Astrocyte (in vitro differentiated cells and primary cell): ENCODE measurements at regions not wholly inside any gene's neighbourhood (a gene's known extent, or its start where the extent isn't known, plus 50 kb on each side); places are given as distances from the start of the nearest gene placed in this dataset.

Source experiments
- DNase-seq: peaks from one replicate; pipeline ENCODE4 v3.0.0-alpha.2; 2010; ENCODE audit warnings: low read depth
- FAIRE-seq: peaks from 2 replicates; lab custom pipeline; 2011; peaks lifted over from hg19 to GRCh38; lab: Jason Lieb, UNC
- H2AFZ ChIP-seq: 2 replicates; pipeline ENCODE4 v1.6.0; 2012; ENCODE audit warnings: low read depth, low read length, inconsistent platforms
- H3K27ac ChIP-seq: 2 replicates; pipeline ENCODE4 v1.5.1; 2011; ENCODE audit warnings: low read depth, low read length, inconsistent platforms
- H3K27me3 ChIP-seq: 2 replicates; pipeline ENCODE4 v1.6.0; 2011; ENCODE audit warnings: low read length, inconsistent platforms; ENCODE audit not compliant: insufficient read depth
- H3K36me3 ChIP-seq: 2 replicates; pipeline ENCODE4 v1.5.1; 2011; ENCODE audit warnings: low read length, inconsistent platforms; ENCODE audit not compliant: insufficient read depth
- H3K4me1 ChIP-seq: 2 replicates; pipeline ENCODE4 v1.5.1; 2011; ENCODE audit warnings: low read length, inconsistent platforms; ENCODE audit not compliant: insufficient read depth
- H3K4me2 ChIP-seq: 2 replicates; pipeline ENCODE4 v1.6.0; 2012; ENCODE audit warnings: low read length, inconsistent platforms
- H3K4me3 ChIP-seq: 2 replicates; pipeline ENCODE4 v1.5.1; 2011; ENCODE audit warnings: low read depth, mild to moderate bottlenecking, low read length, inconsistent platforms; ENCODE audit not compliant: insufficient read depth
- H3K79me2 ChIP-seq: 2 replicates; pipeline ENCODE4 v1.6.0; 2012; ENCODE audit warnings: mild to moderate bottlenecking, low read length, inconsistent platforms; ENCODE audit not compliant: insufficient read depth
- H3K9ac ChIP-seq: 2 replicates; pipeline ENCODE4 v1.6.0; 2012; ENCODE audit warnings: mild to moderate bottlenecking, low read length, inconsistent platforms
- H3K9me3 ChIP-seq: 2 replicates; pipeline ENCODE4 v1.5.1; 2012; ENCODE audit warnings: low read depth, mild to moderate bottlenecking, low read length, inconsistent platforms; ENCODE audit not compliant: insufficient read depth
- H4K20me1 ChIP-seq: 2 replicates; pipeline ENCODE4 v1.6.0; 2012; ENCODE audit warnings: low read length, inconsistent platforms; ENCODE audit not compliant: insufficient read depth
- H3K27ac Mint-ChIP-seq: one replicate; pipeline ENCODE4 v1.8.0; 2021; ENCODE audit warnings: mild to moderate bottlenecking, mixed read lengths; ENCODE audit not compliant: unreplicated experiment
- H3K27me3 Mint-ChIP-seq: one replicate; pipeline ENCODE4 v1.8.0; 2021; ENCODE audit warnings: low read depth, mixed read lengths; ENCODE audit not compliant: unreplicated experiment
- H3K36me3 Mint-ChIP-seq: one replicate; pipeline ENCODE4 v1.8.0; 2021; ENCODE audit warnings: low read depth, mixed read lengths; ENCODE audit not compliant: unreplicated experiment
- H3K4me1 Mint-ChIP-seq: one replicate; pipeline ENCODE4 v1.8.0; 2021; ENCODE audit warnings: low read depth, mixed read lengths; ENCODE audit not compliant: unreplicated experiment
- H3K4me3 Mint-ChIP-seq: one replicate; pipeline ENCODE4 v1.8.0; 2021; ENCODE audit warnings: mild to moderate bottlenecking, moderate library complexity, mixed read lengths; ENCODE audit not compliant: unreplicated experiment
- H3K9me3 Mint-ChIP-seq: one replicate; pipeline ENCODE4 v1.8.0; 2021; ENCODE audit warnings: mild to moderate bottlenecking, mixed read lengths; ENCODE audit not compliant: unreplicated experiment
- EZH2 ChIP-seq: IDR thresholded peaks from 2 replicates; pipeline ENCODE4 v1.6.1; 2012; ENCODE audit warnings: mild to moderate bottlenecking, low read length, inconsistent platforms; ENCODE audit not compliant: insufficient read depth
- TF ChIP-seq, protein P1 (sequence below): IDR thresholded peaks from 2 replicates; pipeline ENCODE4 v1.5.1; 2011; ENCODE audit warnings: low read depth, mild to moderate bottlenecking, inconsistent platforms, low read length, moderate library complexity; ENCODE audit not compliant: insufficient read depth

DNA sequence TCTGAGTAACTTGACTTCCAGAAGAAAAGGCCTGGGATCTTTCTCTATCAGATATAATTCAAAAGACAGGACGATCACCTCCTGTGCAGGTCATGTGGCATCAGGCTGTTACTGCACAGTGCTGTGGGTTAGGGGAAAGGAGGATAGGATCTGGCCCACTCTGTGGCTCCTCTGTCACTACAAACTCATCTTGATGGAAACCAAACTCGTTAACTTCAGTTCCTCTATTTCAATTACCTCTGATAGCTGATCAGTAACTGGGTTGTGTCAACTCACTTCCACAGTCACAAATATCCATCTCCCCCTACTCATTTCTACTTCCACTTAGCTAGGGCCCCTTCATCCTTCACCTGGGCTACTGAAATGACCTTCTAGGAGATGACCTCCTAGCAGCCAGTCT is 95.2 kb downstream of the RCN1 start:
- H4K20me1 ChIP-seq, result no peaks in the 10 kb centered on the region
- Mint-ChIP-seq H3K27ac (no peak overlapping the region), H3K27me3 (peaks cover 19% of the 10 kb centered on the region), H3K9me3 (peaks cover 8% of the 10 kb centered on the region), H3K36me3 (no peaks in the 10 kb centered on the region), H3K4me3 (no peak overlapping the region), H3K4me1 (no peaks in the 10 kb centered on the region)
- H3K4me3 ChIP-seq, result no peak overlapping the region
- FAIRE-seq (no peak), DNase-seq (no peak)
- H3K9ac ChIP-seq, result no peak overlapping the region
- H3K4me2 ChIP-seq, result no peak overlapping the region
- H3K27me3 ChIP-seq, result peaks cover 2% of the 10 kb centered on the region
- H3K4me1 ChIP-seq, result no peaks in the 10 kb centered on the region
- no peaks in the 10 kb centered on the region for H3K9me3 ChIP-seq
- H3K79me2 ChIP-seq, result no peaks in the 10 kb centered on the region
- no peak overlapping the region for H2AFZ ChIP-seq
- TF ChIP-seq, protein P1, sequence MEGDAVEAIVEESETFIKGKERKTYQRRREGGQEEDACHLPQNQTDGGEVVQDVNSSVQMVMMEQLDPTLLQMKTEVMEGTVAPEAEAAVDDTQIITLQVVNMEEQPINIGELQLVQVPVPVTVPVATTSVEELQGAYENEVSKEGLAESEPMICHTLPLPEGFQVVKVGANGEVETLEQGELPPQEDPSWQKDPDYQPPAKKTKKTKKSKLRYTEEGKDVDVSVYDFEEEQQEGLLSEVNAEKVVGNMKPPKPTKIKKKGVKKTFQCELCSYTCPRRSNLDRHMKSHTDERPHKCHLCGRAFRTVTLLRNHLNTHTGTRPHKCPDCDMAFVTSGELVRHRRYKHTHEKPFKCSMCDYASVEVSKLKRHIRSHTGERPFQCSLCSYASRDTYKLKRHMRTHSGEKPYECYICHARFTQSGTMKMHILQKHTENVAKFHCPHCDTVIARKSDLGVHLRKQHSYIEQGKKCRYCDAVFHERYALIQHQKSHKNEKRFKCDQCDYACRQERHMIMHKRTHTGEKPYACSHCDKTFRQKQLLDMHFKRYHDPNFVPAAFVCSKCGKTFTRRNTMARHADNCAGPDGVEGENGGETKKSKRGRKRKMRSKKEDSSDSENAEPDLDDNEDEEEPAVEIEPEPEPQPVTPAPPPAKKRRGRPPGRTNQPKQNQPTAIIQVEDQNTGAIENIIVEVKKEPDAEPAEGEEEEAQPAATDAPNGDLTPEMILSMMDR, result no peak
- no peak for TF ChIP-seq EZH2
- H3K36me3 ChIP-seq, result no peaks in the 10 kb centered on the region
- H3K27ac ChIP-seq, result no peak overlapping the region

DNA sequence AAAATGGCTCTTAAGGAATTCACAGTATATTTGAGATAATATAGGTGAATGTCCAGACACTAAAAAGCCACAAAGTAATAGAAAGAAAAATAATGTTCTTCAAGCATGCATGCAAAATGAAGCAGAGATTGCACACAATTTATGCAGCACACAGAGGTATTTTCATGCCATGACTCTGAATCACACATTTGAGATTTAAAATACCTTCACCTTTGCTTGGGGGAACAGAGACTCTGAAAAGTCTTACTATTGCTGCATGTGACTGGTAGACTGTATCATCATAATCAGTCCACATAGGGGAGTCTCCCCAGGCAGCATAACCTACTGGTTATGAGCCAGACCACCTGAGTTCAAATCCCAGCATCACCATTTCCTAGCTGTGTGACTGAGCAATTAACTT is 96.2 kb downstream of the RCN1 start:
- Mint-ChIP-seq H3K27me3 (peaks cover 15% of the 10 kb centered on the region), H3K27ac (no peak overlapping the region), H3K36me3 (no peaks in the 10 kb centered on the region), H3K9me3 (peaks cover 8% of the 10 kb centered on the region), H3K4me3 (no peak overlapping the region), H3K4me1 (no peaks in the 10 kb centered on the region)
- H2AFZ ChIP-seq, result no peak overlapping the region
- H4K20me1 ChIP-seq, result no peaks in the 10 kb centered on the region
- DNase-seq (no peak), FAIRE-seq (no peak)
- no peak for TF ChIP-seq EZH2
- TF ChIP-seq, protein P1, result no peak
- no peaks in the 10 kb centered on the region for H3K79me2 ChIP-seq
- H3K27ac ChIP-seq, result no peak overlapping the region
- peaks cover 6% of the 10 kb centered on the region for H3K27me3 ChIP-seq
- H3K9me3 ChIP-seq, result no peaks in the 10 kb centered on the region
- no peak overlapping the region for H3K4me2 ChIP-seq
- no peaks in the 10 kb centered on the region for H3K4me1 ChIP-seq
- H3K9ac ChIP-seq, result no peak overlapping the region
- no peaks in the 10 kb centered on the region for H3K36me3 ChIP-seq
- H3K4me3 ChIP-seq, result no peak overlapping the region

DNA sequence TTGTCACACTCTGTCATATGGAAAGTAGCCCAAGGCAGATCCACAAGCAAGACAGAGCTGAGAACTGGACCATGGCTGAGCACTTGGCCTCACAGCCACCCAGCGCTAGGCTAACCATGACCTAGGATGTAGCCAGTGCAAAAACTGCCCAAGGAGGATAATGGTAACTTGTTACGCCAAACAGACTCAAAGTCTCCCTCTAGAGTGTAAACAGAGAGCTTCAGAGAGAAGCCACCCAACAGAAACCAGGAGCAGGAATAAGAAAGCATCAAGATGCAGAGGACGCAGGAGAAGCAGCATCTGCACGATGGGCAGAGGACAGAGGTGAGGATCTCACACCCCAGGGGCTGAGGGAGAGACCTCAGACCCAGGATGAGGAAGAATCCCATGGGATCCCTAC is 97.9 kb downstream of the RCN1 start:
- no peak overlapping the region for H3K27ac ChIP-seq
- H3K4me3 Mint-ChIP-seq, result no peak overlapping the region
- H3K27ac Mint-ChIP-seq, result no peak overlapping the region
- no peaks in the 10 kb centered on the region for H3K4me1 Mint-ChIP-seq
- H3K4me1 ChIP-seq, result no peaks in the 10 kb centered on the region
- H3K36me3 ChIP-seq, result no peaks in the 10 kb centered on the region
- H4K20me1 ChIP-seq, result no peaks in the 10 kb centered on the region
- H3K9ac ChIP-seq, result no peak overlapping the region
- no peaks in the 10 kb centered on the region for H3K36me3 Mint-ChIP-seq
- TF ChIP-seq, protein P1, result no peak
- no peak for TF ChIP-seq EZH2
- H3K79me2 ChIP-seq, result no peaks in the 10 kb centered on the region
- no peaks in the 10 kb centered on the region for H3K9me3 ChIP-seq
- peaks cover 5% of the 10 kb centered on the region for H3K9me3 Mint-ChIP-seq
- peaks cover 6% of the 10 kb centered on the region for H3K27me3 ChIP-seq
- H3K4me2 ChIP-seq, result no peak overlapping the region
- no peak overlapping the region for H3K4me3 ChIP-seq
- DNase-seq, result no peak
- no peak for FAIRE-seq
- H3K27me3 Mint-ChIP-seq, result peaks cover 15% of the 10 kb centered on the region
- no peak overlapping the region for H2AFZ ChIP-seq
